ENCODE measurements at regions not wholly inside any gene's neighbourhood (a gene's known extent, or its start where the extent isn't known, plus 50 kb on each side); places are given as distances from the start of the nearest gene placed in this dataset.

DNA sequence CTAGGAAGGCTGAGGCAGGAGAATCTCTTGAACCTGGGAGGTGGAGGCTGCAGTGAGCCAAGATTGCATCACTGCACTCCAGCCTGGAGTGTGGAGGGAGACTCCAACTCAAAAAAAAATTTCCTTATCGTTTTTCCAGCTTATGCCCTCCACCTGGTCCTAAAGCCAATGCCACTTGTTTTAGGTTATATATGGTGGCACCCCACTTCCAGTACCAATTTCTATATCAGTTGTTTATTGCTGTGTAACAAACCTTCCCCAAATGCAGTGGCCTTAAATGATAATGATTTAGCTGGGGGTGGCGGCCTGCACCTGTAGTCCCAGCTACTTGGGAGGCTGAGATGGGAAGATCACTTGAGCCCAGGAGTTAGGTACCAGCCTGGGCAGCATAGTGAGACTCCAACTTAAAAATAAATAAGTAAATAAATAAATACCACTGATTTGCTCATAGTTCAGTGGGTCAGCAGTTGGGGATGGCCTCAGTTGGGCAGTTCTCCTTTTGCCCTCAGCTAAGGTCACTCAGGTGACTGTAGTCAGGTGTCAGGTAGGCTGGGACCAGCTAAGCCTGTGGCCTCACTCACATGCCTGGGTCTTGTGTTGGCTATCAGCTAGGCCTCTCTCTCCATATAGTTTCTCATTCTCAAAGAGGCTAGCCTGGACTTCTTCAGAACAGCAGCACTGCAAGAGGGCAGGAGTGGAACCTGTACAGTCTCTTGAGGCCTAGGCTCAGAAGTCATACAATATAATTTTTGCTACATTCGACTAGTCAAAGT is 113.7 kb upstream of the GATA6 start:
- H4K20me1 ChIP-seq (ENCODE audit: insufficient read depth, poor library complexity, severe bottlenecking) = no peaks in the 10 kb centered on the region
- no peak overlapping the region for H3K4me2 ChIP-seq
- peak overlapping the region; percentile 94 for H3K27ac ChIP-seq
- no peaks in the 10 kb centered on the region for H3K36me3 ChIP-seq (replicated peaks; ENCODE audit: insufficient read depth, low read depth)
- no peaks in the 10 kb centered on the region for H3K79me2 ChIP-seq
- WGBS (ENCODE audit: low lambda C conversion rate, missing lambda C conversion rate) = 92% methylated on average over 3 of the region's 3 CpGs
- no peak overlapping the region for H3K4me3 ChIP-seq
- no peaks in the 10 kb centered on the region for H3K27me3 ChIP-seq
- no peaks in the 10 kb centered on the region for H3K9me3 ChIP-seq (ENCODE audit: low read depth)
- H2AFZ ChIP-seq = no peak overlapping the region
- H3K4me1 ChIP-seq (ENCODE audit: insufficient read depth) = peaks cover 8% of the 10 kb centered on the region
- TF ChIP-seq EZH2phosphoT487 (IDR thresholded peaks at IDR 0.05; ENCODE audit: low read depth, severe bottlenecking, unreplicated experiment) = no peak
- TF ChIP-seq, protein P1, sequence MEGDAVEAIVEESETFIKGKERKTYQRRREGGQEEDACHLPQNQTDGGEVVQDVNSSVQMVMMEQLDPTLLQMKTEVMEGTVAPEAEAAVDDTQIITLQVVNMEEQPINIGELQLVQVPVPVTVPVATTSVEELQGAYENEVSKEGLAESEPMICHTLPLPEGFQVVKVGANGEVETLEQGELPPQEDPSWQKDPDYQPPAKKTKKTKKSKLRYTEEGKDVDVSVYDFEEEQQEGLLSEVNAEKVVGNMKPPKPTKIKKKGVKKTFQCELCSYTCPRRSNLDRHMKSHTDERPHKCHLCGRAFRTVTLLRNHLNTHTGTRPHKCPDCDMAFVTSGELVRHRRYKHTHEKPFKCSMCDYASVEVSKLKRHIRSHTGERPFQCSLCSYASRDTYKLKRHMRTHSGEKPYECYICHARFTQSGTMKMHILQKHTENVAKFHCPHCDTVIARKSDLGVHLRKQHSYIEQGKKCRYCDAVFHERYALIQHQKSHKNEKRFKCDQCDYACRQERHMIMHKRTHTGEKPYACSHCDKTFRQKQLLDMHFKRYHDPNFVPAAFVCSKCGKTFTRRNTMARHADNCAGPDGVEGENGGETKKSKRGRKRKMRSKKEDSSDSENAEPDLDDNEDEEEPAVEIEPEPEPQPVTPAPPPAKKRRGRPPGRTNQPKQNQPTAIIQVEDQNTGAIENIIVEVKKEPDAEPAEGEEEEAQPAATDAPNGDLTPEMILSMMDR (IDR thresholded peaks at IDR 0.05; ENCODE audit: poor library complexity) = no peak
- no peak for TF ChIP-seq EZH2 (IDR thresholded peaks at IDR 0.05; ENCODE audit: borderline replicate concordance)
- no peak for DNase-seq (ENCODE audit: low spot score)
- no peaks in the 10 kb centered on the region for H3K9me2 ChIP-seq (replicated peaks; ENCODE audit: insufficient read depth)

GRCh38 chr18:22056950-22057349 is 112.4 kb upstream of the GATA6 start:
- Histone ChIP-seq H3K27ac (peak overlapping the region; percentile 94), H3K79me2 (no peaks in the 10 kb centered on the region), H3K4me1 (ENCODE audit: insufficient read depth) (peaks cover 18% of the 10 kb centered on the region), H3K9me3 (ENCODE audit: low read depth) (no peaks in the 10 kb centered on the region), H3K9me2 (replicated peaks; ENCODE audit: insufficient read depth) (no peaks in the 10 kb centered on the region), H3K4me2 (no peak overlapping the region), H3K36me3 (replicated peaks; ENCODE audit: insufficient read depth, low read depth) (no peaks in the 10 kb centered on the region), H4K20me1 (ENCODE audit: insufficient read depth, poor library complexity, severe bottlenecking) (no peaks in the 10 kb centered on the region), H2AFZ (no peak overlapping the region), H3K27me3 (no peaks in the 10 kb centered on the region), H3K4me3 (no peak overlapping the region)
- TF ChIP-seq, protein P1 (IDR thresholded peaks at IDR 0.05; ENCODE audit: poor library complexity) = no peak
- no peak for TF ChIP-seq EZH2phosphoT487 (IDR thresholded peaks at IDR 0.05; ENCODE audit: low read depth, severe bottlenecking, unreplicated experiment)
- no peak for TF ChIP-seq EZH2 (IDR thresholded peaks at IDR 0.05; ENCODE audit: borderline replicate concordance)
- no peak for DNase-seq (ENCODE audit: low spot score)
- 75% methylated on average over 6 of the region's 6 CpGs for WGBS (ENCODE audit: low lambda C conversion rate, missing lambda C conversion rate)

DNA sequence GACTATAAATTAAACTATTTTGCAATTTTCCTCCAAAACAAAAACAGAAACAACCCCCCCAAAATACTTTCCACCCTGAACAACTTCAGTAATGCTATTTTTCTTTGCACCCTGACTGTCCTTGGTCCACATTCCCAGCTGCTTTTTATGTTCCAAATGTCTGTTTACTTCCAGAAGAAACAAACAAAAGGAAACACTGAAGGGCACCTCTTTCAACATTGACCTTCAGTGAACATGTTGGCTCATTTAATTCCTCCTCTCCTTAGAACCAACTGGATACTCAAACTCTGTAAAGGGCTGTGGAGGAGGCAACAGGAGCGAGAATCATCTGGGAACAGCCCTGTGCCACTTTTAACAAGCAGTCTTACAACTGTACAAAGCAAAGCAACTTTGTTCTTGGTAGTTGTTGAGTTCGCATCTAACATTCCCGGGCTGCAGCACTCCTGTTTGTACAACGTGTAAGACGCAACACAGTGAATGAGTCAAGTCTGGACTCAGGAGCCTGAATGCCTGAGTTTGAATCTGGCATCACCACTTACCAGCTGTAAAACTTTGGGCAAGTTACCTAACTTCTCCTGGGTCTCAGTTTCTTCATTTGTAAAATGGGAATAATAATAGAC is 111.4 kb upstream of the GATA6 start:
- Histone ChIP-seq H3K9me2 (replicated peaks; ENCODE audit: insufficient read depth) (no peaks in the 10 kb centered on the region), H4K20me1 (ENCODE audit: insufficient read depth, poor library complexity, severe bottlenecking) (no peaks in the 10 kb centered on the region), H3K36me3 (replicated peaks; ENCODE audit: insufficient read depth, low read depth) (no peaks in the 10 kb centered on the region), H2AFZ (peak overlapping the region; percentile 42), H3K4me2 (peak overlapping the region; percentile 57), H3K27ac (peak overlapping the region; percentile 94), H3K9me3 (ENCODE audit: low read depth) (no peaks in the 10 kb centered on the region), H3K79me2 (no peaks in the 10 kb centered on the region), H3K4me1 (ENCODE audit: insufficient read depth) (peaks cover 27% of the 10 kb centered on the region), H3K27me3 (no peaks in the 10 kb centered on the region), H3K4me3 (no peak overlapping the region)
- TF ChIP-seq, protein P1 (IDR thresholded peaks at IDR 0.05; ENCODE audit: poor library complexity) = no peak
- TF ChIP-seq EZH2phosphoT487 (IDR thresholded peaks at IDR 0.05; ENCODE audit: low read depth, severe bottlenecking, unreplicated experiment) = no peak
- no peak for TF ChIP-seq EZH2 (IDR thresholded peaks at IDR 0.05; ENCODE audit: borderline replicate concordance)
- 44% methylated on average over 5 of the region's 5 CpGs for WGBS (ENCODE audit: low lambda C conversion rate, missing lambda C conversion rate)
- DNase-seq (ENCODE audit: low spot score) = peak; percentile 50

Data from hepatocyte (in vitro differentiated cells).